Skin of body (tissue), 1 donor: ENCODE measurements at regions not wholly inside any gene's neighbourhood (a gene's known extent, or its start where the extent isn't known, plus 50 kb on each side); places are given as distances from the start of the nearest gene placed in this dataset.

ENCODE experiments used
- DNase-seq: peaks from one replicate; lab custom pipeline; 2025; lab: John Stamatoyannopoulos, UW

- DNase-seq: no peak
Measured at GRCh38 chr7:73963252-73963822, 64.6 kb upstream of the ELN start.

- no peak for DNase-seq
Measured at GRCh38 chr7:73964786-73965185, 63.2 kb upstream of the ELN start.

DNA sequence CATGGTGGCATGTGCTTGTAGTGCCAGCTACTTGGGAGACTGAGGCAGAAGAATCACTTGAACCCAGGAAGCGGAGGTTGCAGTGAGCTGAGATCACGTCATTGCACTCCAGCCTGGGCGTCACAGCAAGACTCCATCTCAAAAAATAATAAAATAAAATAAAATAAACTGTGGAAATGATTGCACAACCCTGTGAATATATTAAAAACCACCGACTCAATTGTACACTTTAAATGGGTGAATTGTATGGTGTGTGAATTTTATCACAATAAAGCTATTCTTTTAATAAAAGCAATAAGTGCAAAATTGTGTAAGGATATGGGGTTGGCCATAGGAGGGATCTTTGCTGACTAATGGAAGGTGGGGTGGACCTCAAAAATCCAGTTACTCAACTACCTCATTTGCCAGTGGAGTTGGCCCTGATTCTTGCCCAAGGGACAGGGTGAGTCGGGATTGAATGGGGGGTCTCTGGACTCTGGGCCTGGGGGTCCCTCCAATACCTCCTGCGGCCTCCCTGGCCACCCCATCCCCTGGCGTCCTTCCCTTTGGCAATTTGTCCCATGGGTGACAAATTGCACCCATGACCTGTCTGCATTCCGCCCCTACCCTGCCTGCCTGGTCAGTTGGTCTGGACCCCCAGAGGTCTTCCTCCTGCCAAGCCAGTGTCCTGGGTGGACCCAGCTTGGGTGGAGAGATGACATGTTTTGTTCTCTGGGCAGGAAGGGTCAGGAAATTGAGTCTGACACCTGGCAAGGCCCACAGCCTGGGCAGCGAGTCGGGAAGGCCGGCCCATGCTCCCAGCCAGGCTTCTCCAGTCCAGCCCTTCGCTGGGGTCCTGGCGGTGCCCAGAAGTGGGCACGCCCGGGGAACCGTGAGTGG is 61.7 kb upstream of the ELN start:
- DNase-seq: no peak

DNA sequence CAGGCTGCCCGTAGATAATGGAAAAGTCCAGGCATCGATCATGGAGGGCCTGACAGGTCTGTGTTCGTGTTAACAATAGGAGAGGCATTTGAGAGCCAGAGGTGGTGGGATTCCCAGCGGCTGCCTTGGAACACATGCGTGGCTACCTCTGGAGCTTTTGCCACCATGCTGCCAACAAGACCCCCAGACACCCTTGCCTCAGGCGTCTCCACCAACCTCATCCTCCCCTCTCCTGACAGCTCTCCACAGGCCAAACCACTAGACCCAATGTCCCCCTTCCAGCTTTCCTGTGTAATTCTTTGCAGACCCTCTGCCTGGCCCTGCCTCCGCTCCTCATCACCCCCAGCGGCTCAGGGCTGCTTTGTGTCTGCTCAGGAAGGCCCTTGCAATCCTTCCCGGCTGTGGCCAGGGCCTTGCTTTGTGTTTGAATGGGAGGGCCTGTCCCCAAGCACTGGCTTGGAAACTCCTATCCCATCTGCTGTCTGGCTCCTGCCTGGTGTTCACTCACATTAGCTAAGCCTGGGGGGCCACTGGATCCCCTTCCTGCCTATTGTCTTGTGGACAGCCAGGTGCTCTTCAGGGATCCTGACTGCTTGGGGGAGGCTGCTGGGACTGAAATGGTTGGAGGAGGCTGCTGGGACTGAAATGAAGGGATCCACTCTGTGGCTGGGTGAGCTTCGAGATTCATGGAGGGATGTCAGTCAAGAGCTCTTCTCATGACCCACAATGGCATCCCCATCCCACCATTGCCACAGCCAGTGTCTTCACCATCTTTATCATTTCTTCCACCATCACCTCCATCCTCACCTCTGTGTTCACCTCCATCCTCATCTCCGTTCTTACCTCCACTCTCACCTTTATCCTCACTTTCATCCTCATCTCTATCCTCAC is 60.8 kb upstream of the ELN start:
- no peak for DNase-seq

DNA sequence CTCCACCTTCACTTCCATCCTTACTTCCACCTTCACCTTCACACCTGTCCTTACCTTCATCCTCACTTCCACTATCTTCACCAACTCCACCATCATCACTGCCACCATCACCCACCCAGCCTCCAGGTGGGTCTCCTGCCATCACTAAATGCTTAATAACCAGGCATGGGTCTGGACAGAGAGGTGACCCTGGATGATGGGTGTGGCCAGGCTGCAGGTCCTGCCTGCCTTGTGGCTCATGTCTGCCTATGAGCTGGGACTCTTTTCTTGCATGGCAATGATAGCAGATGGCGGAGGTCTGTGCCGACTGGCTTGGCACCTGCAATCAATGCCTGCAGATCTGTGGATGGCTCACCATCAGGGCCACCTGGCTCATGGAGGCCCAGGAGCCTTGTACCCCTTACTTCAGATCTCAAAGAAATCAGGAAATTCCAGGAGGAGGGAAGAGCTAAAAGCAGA is 60.1 kb upstream of the ELN start:
- no peak for DNase-seq

DNA sequence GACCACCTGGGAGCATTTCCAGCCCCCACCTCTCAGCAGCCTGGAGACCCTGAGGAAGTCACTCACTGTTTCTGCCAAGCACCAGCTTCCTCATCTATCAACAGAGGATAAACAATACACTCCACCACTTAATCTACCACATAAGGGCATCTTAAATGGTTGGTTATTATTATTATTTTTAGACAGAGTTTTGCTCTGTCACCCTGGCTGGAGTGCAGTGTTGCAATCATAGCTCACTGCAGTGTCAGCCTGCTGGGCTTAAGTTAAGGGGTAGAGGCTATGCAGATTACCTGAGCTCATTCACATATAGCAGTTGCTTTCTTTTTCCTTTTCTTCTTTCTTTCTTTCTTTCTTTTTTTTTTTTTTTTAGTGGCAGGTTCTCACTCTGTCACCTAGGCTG is 59.5 kb upstream of the ELN start:
- DNase-seq: no peak

- DNase-seq: no peak
Measured at GRCh38 chr7:73969991-73970390, 58.0 kb upstream of the ELN start.

DNA sequence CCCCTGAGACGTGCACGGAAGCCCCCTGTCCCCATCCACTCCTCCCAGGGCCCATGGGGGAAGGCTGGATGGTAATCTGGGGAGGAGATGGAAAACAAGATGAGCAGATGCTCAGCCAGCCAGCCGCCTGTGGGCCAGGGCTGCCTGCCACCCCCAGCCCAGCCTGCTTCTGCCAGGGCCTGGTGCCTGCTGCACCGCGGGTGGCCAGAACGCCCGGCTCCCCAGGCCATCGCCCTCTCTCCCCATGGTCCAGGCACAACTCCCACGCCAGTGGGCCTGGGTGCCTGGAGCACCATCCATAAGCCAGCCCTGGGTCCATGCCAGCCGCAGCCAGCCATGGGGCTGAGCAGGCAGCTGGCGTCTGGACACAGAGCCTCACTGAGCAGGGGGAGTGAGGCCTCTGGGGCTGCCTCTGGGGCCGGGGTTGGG is 57.2 kb upstream of the ELN start:
- DNase-seq: no peak

DNA sequence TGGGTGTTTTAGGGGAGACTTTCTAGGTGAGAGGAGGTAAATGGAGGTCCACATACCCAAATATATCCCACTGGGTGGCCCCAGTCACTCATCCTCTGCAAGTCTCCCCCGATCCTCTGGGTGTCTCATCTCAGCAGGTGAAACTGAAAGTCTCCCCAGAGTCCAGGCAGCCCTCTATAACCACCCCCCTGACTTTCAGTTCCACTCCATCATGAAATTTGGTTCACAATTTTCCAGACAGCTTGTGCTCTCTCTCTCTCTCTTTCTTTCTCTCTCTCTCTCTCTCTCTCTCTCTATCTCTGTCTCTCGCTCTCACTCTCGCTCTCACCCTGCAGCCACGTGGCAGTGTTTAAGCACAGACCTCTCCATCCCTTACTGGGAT is 56.7 kb upstream of the ELN start:
- DNase-seq: no peak

DNA sequence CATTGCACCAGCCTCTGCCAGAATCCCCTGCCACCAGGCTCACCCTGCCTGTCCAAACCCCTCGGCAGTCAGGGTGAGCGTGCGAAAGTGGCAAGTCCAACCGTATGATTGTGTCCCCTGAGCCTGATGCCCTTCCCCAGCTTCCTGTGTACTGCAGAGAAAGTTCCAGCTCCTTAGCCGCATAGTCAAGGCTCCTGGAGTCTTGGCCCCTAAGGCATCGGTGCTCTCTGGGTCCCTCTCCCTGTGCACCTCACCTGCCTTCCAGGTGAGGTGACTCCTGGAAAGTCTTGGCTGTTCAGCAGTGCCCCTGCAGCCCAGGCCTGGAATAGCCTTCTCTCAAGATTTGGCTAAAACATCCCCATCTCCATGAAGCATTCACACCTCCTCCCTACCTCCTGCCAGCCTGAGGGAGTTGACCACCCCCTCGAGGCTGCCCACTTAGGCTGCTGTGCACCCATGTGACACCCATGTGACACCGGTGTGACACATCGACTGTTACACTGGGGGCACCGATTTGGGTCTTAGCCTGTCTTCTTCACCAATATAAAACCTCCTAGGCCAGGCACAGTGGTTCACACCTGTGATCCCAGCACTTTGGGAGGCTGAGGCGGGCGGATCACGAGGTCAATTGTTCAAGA is 56.1 kb upstream of the ELN start:
- DNase-seq: no peak

DNA sequence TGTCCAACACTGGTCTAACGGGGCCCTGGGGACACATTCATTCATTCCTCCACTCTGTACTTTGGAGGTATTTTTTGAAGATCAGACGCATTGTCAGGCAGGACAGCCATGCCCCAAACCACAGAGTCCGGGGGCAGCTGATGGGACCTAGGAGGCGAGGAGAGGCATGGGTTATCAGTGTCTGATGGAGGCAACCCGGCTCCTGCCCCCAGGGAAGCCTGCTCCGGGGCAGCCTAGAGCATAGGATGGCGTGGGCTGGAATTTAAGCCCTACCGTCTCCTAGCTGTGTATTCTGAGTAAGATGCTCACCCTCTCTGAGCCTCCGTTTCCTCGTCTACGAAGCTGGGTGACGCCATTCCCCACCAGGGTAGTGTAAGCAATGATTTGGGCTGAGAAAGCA is 55.4 kb upstream of the ELN start:
- DNase-seq: no peak

DNA sequence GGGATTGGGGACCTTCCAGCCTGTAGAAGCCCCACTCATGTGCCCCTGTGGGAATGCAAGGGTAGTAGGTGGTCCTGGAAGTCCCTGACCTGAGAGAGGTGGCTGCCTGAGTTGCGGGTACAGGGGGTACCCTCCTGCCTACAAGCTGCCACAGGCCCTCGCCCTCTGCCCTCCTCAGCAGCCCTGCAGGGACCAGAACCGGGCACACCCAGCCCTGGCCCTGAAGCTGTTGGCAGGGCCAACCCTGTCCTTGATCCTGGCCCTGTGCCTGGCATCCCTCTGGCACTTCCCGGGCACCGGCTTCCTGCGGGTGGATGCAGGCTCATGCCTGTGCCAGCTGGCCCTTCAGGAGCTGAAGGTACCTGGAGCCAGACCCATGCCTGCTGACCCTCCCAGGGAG is 54.9 kb upstream of the ELN start:
- DNase-seq: no peak

DNA sequence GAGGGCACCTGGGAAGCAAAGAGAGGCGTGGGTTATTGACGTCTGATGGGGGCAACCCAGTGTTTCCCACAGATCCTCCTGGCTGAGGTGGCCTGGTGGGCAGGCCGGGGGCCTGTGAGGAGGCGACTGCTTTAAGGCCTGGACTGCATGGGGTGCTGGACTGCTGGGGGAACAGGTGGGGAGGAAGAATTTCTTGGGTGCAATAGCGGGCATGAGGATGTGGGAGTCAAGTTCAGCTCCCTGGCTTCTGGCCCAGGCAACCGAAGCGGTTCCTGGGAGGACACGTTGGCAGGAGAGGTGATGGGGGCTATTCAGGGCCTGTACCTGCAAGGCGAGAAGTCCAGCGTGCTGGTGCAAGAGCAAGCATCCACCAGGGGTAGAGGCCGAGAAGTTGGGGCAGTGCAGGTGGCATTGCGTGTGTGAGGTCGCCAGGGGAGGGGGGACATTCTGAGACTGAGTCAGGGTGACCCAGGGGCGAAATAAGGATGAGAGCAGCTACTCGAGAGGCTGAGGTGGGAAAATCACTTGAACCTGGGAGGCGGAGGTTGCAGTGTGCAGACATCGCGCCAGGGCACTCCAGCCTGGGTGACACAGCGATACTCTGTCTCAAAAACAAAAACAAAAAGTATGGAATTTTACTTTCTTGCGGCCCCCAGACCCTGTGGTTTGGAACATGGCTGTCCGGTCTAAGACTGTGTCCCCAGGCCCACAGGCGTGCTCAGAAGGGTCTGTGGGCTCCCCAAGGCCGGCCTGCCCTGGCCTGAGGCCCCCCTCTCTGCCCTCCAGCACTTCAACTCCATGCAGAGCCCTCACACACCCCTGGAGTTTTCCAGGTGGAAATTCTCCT is 53.6 kb upstream of the ELN start:
- no peak for DNase-seq

DNA sequence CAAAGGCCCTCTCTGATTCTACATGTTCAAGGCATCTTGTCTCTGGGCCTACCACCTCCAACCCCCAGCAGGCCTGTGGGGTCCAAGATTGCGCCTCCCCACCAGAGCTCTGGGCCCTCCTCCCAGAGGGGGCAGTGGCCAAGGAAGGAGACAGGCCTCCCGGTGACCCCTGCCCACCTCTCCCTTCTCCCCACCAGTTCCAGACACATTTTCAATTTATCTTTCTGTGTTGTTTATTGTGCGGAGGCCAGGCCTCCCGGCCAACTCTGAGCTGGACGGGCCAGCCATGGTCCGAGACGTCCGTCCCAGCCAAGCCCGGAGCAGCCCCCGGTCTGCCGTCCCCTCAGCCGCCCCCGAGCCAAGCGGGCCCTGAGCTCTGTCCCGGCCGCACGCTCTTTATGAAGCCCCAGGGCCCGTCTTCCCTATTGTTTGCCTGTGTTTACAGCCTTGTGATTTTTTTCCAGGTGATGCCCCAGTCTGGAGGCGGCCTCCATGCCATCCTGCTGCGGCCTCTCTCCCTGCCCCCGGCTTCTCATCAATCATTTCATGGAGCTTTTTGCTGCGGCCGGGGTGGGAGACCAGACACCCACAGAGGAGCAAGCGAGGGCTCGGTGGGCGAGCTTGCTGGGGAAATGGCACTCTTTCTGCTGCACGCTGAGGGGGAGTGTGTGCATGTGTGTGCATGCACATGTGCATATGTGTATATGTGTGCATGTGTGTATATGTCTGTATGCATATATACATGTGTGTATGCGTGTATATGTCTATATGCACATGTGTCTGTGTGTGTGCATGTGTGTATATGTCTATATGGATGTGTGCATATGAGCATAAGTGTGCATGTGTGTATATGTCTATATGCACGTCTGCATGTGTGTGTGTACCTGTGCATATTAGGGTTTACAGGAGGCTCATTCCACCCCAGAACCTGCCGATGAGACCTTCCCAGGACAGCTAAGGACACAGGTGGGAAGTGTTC is 52.7 kb upstream of the ELN start:
- DNase-seq: no peak

- DNase-seq: peak; percentile 23
Measured at GRCh38 chr7:73976761-73977618, 51.0 kb upstream of the ELN start.

DNA sequence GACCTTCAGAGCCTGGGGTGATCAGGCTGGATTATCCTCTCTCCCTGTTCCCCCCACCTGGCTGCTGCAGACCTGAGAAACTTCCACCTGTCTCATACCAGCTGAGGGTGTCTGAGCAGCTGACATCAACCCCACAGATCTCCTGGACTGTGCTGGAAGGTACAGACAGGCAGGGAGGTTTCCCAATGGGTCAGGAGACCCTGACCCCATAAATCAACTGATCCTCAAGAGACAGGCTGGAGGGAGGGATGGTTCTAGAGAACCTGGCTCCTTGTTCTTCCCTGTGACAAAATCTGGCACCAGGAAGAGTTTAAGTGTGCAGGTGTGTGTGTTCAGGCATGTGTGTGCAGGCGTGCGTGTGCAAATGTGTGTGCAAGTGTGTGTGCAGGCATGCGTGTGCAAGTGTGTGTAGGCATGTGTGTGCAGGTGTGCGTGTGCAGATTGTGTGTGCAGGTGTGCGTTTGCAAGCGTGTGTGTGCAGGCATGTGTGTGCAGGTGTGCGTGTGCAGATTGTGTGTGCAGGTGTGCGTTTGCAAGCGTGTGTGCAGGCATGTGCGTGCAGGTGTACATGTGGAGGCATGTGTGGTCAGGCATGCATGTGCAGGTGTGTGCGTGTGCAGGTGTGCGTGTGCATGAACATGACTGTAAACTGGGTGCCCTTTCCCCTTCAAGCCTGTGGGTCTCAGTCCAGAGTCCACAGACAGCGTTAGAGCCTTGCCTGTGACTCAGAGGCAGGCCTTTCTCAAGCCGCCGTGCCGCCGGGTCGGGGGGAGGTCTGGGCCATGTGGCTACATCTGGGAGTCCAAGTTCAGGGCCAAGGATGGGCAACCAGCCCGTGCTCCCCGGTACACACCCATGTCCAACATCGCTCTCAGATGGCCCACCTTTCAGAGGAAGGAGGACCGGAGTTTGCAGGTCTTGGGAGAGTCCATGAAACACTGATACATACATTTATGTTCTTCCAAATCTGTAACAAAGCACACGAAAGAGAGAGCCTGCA is 50.1 kb upstream of the ELN start:
- no peak for DNase-seq
